Caki2 (cell line): ENCODE measurements at regions not wholly inside any gene's neighbourhood (a gene's known extent, or its start where the extent isn't known, plus 50 kb on each side); places are given as distances from the start of the nearest gene placed in this dataset.

Source experiments
- DNase-seq: peaks from one replicate; pipeline ENCODE4 v3.0.0-alpha.2; 2015; ENCODE audit warnings: low read depth
- in situ Hi-C: cut with HindIII; loops from 2 replicates; pipeline ENCODE4 v1.10.0; 2016; ENCODE audit warnings: low sequenced_read_pairs, low pct_unique_long_range_greater_than_20kb, mixed read lengths

DNA sequence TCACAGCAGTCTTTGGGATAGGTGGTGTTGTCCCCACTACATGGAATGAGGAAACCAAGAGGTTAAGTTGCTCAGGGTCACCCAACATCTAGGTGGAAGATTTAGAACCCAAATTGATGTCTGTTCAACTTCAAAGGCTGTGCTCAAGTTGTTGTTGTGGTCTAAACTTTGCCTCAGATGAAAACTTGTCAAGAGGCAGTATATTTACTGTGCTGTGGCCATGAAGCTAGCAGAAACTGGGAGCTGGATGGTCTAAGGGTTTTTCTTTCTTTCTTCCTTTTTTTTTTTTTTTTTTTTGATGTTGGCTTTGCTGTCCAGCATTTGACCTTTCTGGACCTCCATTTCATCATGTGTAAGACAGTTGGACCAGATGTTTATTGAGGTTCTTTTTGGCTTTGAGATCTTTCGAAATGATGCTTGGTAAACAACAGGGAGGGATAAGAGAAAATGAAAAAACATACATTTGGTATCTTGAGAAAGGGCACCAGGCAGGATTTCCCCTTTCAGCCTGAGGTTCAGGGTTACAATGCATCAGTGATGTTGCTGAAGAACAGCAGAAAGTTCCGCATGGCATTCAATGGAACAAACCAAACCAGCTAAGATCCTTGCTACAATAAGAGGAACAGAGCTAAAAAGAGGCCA is 166.2 kb upstream of the RPS6KA3 start:
- in situ Hi-C loops, result no loop called here
- no peak for DNase-seq

DNA sequence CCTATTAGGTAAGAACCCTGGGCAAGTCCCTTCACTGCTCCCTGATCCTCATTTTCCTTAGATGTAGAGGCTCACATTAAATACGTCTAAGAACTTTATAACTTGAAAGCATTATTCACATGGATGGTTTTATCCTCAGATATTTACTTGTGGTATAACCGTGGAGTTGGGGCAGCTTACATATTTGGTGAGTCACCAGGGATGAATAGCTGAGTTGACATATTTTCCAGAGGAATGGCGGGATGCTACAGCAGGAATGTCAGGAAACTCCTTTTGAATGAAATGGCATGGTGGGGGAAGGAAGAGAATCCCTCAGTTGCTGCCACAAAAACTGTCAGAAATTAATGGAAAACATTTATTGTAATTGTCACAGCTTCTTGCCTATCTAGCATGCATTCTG is 165.3 kb upstream of the RPS6KA3 start:
- in situ Hi-C loops, result no loop called here
- DNase-seq, result no peak

DNA sequence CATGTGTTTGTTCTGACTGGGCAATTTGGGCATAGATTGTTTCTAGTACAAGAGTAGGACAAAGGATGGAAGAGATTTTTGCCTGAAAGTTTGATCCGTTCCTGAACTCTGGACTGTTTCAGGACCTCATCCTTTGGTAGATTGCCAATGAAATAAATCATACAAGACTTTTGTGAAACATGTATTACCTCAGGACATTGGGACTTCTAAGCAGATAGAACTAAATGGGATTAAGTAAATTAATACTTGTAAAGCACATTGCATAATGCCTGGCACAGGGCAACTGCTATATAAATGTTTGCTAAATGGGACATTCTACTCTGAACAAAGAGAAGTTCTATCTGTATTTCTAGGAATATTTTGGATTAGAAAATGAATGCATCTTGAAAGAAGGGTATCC is 164.8 kb upstream of the RPS6KA3 start:
- in situ Hi-C loops, result no loop called here

DNA sequence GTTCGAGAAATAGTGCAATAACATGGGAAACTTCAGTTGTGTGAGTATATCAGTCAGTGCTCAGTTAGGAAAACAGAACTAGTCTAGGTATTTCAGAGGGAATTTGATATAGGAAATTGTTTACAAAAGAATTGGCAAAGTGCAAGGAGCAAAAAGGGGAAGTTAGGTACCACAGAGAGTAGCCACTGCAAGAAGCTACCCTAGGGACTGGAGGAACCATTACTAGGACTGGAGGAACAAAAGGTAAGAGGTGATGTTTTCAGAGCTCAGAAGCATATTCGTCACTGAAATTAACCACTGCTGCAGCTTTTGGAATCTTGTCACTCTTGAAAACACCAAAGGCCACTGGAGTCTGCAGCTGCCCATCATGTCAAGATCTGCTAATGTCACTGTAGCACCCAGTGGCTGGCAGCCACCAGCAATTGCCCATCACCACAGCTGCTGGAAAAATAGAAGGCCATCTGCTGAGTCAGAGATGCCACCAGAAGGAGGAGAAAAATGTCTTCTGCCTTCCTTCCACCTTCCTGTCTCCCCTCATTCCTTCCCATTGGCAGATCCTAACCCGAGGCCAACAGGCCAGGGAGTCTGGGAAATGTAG is 160.6 kb upstream of the RPS6KA3 start:
- DNase-seq, result no peak
- in situ Hi-C loops, result no loop called here

More for the DNA sequence above, 164.8 kb upstream of the RPS6KA3 start:
- no peak for DNase-seq

DNA sequence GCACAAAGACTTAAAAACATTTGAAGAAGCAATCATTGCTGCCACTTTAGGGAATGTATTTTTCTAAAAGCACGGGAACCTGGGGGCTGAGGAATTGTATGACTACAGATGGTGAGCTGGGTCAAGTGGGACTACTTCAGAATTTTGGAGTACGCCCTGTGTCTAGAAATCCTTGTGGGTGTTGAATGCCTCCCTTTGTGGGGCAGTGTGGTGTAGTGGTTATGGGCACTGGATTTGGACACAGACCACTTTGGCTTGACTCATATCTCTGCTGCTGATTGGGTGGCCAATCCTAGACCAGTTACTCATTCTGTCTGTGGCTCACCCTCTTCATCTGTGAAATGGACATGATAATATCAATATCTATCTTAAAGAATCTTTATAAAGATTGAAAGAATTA is 155.0 kb upstream of the RPS6KA3 start:
- DNase-seq, result no peak
- in situ Hi-C loops, result no loop called here

DNA sequence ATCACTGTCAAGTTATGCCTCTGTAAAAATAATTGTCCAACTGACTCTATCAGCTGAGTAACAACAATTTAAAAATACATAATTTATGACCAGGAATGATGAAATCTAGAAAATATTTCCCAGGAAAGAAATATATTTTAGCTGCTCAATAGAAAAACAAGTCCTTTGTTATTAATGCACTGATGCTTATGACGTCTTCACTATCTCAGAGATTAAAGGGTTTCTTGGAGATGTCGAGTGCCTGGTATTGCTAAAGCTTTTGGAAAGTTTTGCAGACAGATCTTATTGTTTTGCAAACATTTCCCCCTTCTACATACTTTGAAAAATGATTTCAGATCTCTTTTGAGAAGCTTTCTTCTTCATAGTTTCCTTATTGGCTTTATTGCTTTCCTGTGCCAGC is 154.6 kb upstream of the RPS6KA3 start:
- in situ Hi-C loops, result no loop called here
- no peak for DNase-seq

DNA sequence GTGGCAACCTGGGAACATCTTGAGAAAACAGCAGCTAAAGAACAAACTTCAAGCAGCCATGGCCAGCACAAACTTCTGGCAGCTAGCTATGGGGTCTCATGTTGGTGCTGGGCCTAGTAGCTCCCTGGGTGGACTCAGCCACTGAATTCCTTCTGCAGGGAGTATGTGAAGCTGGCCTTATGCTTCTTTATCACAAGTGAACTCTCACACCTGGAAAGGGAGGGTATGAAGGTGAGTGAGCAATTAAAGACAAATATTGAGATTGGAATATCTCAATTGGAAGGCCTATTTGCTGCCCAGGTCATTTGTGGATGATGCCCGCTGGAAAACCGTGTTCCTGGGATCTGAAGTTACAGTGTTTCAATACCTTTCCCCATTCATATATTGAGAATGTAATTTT is 153.3 kb upstream of the RPS6KA3 start:
- in situ Hi-C loops, result no loop called here
- DNase-seq, result no peak

DNA sequence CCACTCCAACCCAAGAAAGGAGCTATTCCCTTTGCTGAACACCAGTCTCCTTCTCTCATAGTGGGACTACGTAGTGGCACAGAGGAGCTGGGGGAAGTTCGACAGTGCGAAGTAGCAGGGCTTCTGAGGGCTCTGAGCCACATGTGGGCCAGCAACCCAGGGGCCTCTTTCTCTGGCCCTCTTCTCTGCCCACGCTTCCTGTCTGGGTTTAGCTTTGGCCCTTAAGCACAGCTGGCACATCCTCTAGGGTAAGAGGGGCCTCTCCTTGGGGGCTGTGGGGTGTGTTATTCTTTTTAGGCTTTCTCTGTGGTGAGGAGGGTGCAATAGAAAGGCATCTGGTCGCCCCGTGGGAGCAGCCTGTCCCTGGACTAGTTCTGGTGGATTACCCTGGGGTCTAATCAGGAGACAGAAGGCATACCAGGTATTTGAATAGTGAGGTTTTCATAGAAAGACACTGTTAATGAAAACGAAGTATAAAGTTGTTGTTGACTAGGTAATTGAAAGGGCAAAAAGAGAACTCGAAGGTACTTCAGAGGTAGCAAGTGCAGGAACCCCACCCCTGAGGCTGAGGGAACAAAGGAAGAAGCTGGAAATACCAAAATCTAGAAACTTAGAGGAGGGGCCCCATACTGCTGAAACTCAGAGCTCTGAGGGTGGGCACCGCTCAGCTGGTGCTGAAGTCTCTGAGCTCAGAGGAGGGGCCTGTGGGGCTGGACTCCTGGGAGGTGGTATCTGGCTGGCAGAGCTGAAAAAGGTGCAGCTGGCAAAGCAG is 151.9 kb upstream of the RPS6KA3 start:
- in situ Hi-C loops, result no loop called here
- no peak for DNase-seq

DNA sequence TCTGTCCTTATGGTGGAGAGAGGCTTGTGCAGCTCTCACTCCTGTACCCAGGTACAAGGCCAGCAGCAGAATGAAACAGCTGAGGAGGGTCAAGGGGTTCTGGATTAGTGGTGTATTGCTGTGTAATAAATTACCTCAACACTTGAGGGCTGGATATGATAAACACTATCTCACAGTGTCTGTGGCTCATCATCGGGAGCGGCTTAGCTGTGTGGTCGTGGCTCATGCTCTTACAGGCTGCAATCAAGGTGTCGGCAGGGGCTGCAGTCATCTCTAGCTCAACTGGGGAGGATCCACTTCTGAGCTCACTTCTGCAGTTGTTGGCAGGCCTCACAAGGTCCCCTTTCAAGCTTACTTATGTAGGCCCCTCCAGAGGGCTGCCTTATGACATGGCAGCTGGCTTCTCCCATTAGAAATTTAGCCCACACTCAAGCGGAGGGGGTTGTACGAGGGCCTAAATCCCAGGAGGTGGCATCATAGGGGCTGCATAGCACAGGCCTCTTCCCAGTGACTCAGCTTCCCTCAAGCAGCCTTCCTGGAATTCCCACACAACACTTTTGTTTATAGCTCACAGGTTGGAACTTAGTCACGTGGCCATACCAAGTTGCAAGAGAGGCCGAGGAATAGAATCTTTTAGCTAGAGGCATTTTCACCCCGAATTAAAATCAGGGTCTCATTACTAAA is 148.2 kb upstream of the RPS6KA3 start:
- DNase-seq, result no peak
- in situ Hi-C loops, result no loop called here

DNA sequence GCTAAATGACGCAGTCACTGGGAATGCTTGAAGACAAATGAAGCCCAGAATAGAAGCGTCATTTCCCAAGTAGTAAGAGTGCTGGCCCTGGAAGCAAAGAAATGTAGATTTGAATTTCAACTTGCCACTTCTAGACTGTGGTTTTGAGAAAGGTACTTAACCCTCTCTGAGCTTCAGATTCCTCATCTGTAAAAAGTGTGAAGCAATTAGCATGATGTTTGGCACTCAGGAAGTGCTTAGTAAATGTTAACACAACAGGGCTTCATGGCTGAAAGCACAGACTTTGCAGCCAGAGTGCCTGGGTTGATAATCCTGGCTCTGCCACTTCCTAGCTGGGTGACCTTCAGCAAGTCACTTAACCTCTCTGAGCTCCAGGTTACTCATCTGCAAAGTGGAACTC is 147.4 kb upstream of the RPS6KA3 start:
- no peak for DNase-seq
- in situ Hi-C loops, result no loop called here

DNA sequence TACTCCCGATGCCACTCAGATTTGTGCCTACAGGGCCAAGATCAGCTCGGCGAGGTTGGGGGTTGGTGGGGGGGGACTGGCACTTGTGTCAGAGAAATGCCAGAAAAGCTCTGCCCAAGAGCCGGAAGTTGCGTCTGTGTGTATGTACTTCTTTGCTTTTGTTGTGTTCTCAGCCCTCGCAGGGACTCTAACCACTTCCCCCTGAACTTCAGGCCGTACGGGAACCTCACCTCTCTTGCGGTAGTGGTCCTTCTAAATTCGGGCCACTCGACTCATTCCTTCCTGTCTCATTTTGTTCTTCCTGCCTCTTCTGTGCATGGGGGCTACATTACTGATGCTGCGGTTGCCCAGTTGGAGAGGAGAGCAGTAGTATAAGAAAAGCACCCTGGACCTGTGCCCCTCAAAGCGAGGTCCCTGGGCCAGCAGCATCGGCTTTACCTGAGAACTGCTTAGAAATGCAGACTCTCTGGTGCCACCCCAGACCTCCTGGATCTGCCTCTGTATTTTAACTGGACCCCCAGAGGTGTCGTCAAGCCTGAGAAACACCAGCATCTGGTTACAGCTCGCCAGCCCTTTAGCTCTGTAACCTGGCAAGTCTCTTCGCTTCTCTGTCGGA is 146.3 kb upstream of the RPS6KA3 start:
- no peak for DNase-seq
- in situ Hi-C loops, result no loop called here

DNA sequence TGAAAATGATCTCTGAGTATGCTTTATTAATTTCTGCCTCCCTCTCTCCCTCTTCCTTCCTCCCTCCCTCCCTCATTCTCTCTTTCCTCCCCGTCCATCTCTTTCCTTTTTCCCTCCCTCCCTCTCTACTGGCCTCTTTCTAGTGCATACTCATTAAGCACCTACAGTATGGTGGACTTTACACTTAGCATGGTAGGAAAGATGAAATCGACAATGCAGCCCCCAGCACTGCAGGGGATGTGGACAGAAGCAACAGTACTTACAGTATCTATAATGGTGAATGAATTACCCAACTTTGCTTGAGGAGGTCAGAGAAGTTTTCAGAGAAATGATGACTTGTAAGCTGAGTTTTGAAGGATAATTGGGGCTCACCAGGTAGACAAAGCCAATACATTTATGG is 143.8 kb upstream of the RPS6KA3 start:
- in situ Hi-C loops, result no loop called here
- no peak for DNase-seq

DNA sequence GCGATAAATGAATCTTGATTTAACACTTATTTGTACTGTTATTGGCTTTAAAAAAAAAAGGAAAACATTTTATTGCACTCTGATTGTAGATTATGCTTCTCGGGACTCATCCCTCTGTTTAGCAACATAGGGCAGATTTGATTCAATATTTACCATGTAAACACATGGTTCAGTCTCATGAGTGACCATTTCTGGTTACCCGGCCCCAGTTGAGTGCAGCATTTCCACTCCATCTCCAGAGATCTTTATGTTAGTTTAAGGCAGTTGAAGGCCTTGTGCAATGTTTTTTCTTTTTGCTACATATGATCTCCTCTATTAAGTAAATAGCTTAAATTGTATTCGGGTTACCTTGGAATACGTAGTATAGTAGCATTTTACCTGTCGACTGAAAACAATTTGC is 143.3 kb upstream of the RPS6KA3 start:
- in situ Hi-C loops, result no loop called here

DNA sequence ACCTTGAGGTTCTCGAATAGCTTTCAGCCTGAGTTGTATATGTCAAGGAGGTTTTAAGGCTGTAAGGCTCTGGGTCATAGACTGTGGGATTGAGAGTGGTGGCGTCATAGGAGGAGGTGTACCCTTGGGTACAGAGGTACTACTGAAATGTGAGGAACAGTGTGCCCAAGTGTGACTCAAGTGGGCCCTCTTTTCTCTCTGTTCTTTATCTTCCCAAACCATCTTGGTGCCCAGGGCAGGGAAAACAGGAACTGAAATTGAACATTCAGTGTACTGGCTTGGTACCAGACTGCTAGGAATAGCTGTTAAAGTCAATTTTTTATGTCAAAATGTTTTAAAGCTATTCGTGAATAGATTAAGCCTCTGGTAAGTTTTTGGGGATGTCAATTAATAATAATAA is 136.2 kb upstream of the RPS6KA3 start:
- in situ Hi-C loops, result no loop called here

More for the DNA sequence above, 143.3 kb upstream of the RPS6KA3 start:
- no peak for DNase-seq

DNA sequence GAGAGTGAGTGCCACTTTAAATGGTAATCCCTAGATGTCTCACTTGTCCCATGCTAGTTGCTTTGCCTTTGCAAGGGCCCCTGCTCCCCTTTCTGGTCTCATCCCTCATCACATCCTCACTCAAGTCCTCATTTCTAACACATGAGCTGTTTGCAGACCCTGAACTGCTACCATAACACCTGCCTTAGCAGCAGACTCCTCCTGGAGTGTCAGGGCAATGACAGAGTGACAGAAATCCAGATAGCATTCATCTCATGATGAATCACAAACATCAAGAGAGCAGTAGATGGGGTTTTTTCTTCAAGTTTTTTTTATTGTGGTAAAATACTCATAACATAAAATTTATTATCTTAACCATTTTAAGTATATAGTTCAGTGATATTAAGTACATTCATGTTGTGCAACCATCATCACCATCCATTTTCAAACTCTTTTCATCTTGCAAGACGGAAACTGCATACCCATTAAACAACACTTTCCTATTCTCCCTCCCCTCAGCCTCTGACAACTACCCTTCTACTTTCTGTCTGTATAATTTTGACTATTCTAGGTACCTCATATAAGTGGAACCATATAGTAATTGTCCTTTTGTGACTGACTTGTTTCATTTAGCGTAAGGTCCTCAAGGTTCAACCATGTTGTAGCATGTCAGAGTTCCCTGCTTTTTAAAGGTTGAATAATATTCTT is 133.2 kb upstream of the RPS6KA3 start:
- no peak for DNase-seq
- in situ Hi-C loops, result no loop called here

More for the DNA sequence above, 136.2 kb upstream of the RPS6KA3 start:
- no peak for DNase-seq

DNA sequence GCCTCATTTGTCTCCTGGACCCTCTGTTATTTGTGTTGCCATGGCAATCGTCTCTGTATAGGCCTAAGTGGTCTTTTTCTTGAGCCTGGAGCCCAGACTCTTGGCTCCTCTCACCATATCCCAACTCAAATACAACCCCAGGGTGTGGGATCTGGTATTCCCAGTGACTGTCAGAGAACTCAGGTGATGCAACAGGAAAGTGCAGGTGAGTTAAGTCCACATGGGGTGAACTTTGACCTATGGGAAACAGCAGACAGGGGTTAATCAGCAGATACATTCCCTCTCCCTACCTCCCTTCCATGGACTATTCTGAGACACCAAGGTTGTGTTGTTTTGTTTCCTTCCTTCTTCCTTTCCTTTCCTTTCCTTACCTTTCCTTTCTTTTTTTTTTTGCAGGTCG is 130.9 kb upstream of the RPS6KA3 start:
- no peak for DNase-seq
- in situ Hi-C loops, result no loop called here

DNA sequence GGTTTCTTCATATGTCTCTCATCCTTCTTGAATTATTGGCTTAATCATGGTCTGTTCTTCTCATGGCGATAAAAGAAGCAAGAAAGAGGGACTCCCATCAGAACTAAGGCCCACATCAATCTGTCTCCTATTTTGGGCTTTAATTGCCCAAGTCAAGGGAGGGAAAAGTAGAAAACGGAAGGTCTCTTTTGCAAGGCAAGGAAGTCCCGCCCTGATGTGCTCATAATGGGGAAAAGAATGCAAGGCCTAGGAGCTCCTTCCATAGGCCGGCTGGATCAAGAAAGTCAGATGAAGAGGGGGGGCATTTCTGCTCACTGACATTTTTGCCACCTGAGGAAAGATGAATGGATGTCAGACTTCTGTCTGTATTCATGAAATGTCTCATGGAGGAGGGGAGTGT is 127.7 kb upstream of the RPS6KA3 start:
- in situ Hi-C loops, result no loop called here
- no peak for DNase-seq

DNA sequence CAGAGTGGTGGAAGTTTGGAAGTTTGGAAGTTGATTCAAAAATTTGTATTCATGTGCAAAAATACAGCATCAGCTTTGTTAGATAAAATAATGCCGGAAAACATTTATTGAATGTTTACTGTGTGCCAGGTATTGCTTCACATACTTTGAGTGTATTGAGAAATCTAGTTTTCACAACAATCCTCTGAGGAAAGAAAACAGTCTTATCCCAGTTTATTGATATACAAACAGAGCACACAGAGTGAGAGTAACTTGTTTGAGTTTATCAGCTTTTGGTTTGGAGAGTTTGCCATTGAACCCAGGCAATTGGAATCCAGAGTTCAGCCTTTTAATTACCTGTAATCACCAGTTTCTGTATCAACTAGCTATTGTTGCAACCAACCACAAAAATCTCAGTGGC is 127.2 kb upstream of the RPS6KA3 start:
- DNase-seq, result no peak
- in situ Hi-C loops, result no loop called here
